Thymus (tissue), 11 donors: ENCODE measurements at regions not wholly inside any gene's neighbourhood (a gene's known extent, or its start where the extent isn't known, plus 50 kb on each side); places are given as distances from the start of the nearest gene placed in this dataset.
A peak's percentile ranks its signal among the peaks of the same experiment; 100 is the strongest.

Source experiments
- DNase-seq, 9 donors: peaks; one replicate each; pipeline ENCODE4 v3.0.0-alpha.2; 2013; ENCODE audit warnings: low spot score in 9 of 9, low read depth in 6 of 9, missing footprints in 1 of 9
- H3K27ac ChIP-seq, 2 donors: one replicate each; pipeline ENCODE4 v1.5.1; 2013; ENCODE audit warnings: control low read depth in 1 of 2, low read depth in 1 of 2, low read length in 1 of 2, mild to moderate bottlenecking in 1 of 2, moderate library complexity in 1 of 2
- H3K27me3 ChIP-seq, 2 donors: one replicate each; pipeline ENCODE4 v1.5.1; 2013; ENCODE audit warnings: low read length in 1 of 2; ENCODE audit not compliant: control insufficient read depth in 2 of 2, insufficient read depth in 1 of 2
- H3K36me3 ChIP-seq, 2 donors: one replicate each; pipeline ENCODE4 v1.5.1; 2013; ENCODE audit warnings: low read length in 1 of 2, mild to moderate bottlenecking in 1 of 2, moderate library complexity in 1 of 2; ENCODE audit not compliant: control insufficient read depth in 2 of 2, insufficient read depth in 2 of 2
- H3K4me1 ChIP-seq, 2 donors: one replicate each; pipeline ENCODE4 v1.5.1; 2013; ENCODE audit warnings: low read length in 2 of 2; ENCODE audit not compliant: control insufficient read depth in 2 of 2, insufficient read depth in 2 of 2
- H3K4me3 ChIP-seq, 2 donors: one replicate each; pipeline ENCODE4 v1.5.1; 2013; ENCODE audit warnings: low read length in 2 of 2, control low read depth in 1 of 2, mild to moderate bottlenecking in 1 of 2
- H3K9me3 ChIP-seq, 2 donors: one replicate each; pipeline ENCODE4 v1.5.1; 2013; ENCODE audit warnings: low read length in 1 of 2, mild to moderate bottlenecking in 1 of 2; ENCODE audit not compliant: control insufficient read depth in 2 of 2, insufficient read depth in 1 of 2
- WGBS: extraction: QIAGEN DNeasy Blood & Tissue Kit; methylation state at CpG from one replicate; pipeline ENCODE4 v1.1.7; 2013; 5-methylcytosine and 5-hydroxymethylcytosine counted together
- donor health status: healthy.

DNA sequence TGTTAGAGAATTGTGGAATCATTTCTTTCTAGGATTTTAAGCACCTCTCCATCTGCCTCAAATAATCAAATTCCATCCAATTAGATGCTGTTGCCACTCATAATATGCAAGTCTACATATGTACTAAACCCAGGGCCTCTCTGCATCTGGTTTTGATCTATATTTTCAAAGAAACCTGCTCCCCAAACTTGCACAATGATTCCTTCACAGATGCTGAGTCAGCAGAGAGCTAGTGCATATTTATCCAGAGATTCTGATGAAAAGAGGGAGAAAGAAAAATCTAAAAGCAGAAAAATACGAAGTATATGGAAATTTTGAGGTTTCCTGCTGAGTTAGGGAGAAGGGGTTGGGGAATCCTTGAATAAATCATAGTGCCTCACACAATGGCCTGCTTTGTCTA lies 235.1 kb upstream of the RBFOX1 start:
- DNase-seq = no peak
- H3K27ac ChIP-seq = no peak overlapping the region
- WGBS = 30% methylated on average over 1 of the region's 1 CpG
- H3K4me3 ChIP-seq = no peak overlapping the region
- H3K4me1 ChIP-seq = no peaks in the 10 kb centered on the region
- H3K36me3 ChIP-seq = no peaks in the 10 kb centered on the region
- no peaks in the 10 kb centered on the region for H3K27me3 ChIP-seq
- no peaks in the 10 kb centered on the region for H3K9me3 ChIP-seq

DNA sequence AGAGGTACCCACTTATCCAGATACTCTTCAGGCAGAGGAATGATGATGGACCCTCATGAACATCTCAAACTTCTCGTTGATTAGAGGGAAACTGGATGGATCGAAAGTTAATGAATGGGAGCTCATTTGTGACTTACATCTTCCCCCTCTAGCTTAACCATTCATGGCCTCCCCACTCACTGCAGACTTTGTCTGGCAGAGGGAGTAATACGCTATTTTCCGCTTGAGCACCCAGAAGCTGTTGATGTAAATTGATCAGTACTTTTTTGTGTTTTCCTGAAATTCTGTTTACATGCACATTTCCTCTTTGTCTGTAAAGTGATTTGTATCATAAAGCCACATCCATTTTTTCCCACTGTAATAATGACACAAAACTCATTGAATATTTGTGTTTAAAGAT lies 239.1 kb upstream of the RBFOX1 start:
- 95% methylated on average over 4 of the region's 4 CpGs for WGBS
- no peak overlapping the region for H3K27ac ChIP-seq
- no peaks in the 10 kb centered on the region for H3K4me1 ChIP-seq
- no peak overlapping the region for H3K4me3 ChIP-seq
- H3K36me3 ChIP-seq = no peaks in the 10 kb centered on the region
- no peak for DNase-seq
- H3K27me3 ChIP-seq = no peaks in the 10 kb centered on the region
- H3K9me3 ChIP-seq = no peaks in the 10 kb centered on the region

DNA sequence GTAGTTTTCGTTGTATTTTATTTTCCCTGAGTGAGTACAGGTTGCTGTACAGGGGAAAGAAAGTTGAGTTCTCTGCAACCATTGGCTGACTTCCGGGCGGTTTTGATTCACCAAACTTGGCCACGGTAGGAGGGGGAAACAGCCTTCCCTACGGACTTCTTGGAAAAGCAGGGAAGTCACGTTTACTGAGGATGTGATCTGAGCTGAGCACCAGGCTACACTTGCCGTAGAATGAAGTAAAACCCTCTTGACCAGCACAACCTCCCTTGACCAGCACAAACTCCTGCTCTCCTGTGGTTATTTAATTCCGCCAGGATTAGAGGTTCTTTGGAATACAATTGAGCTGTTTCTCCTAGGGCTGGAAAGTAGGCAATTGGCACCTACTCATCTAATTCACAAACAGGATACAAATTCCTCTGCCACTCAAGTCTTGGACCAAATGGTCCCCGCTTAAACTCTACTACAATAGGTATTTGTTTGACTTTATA lies 242.0 kb upstream of the RBFOX1 start:
- peaks cover 0 to 4% of the 10 kb centered on the region in 2 donors for H3K27me3 ChIP-seq
- no peak for DNase-seq
- no peak overlapping the region for H3K4me3 ChIP-seq
- H3K4me1 ChIP-seq = no peaks in the 10 kb centered on the region
- no peaks in the 10 kb centered on the region for H3K36me3 ChIP-seq
- WGBS = 19% methylated on average over 9 of the region's 9 CpGs
- no peak overlapping the region for H3K27ac ChIP-seq
- no peaks in the 10 kb centered on the region for H3K9me3 ChIP-seq

DNA sequence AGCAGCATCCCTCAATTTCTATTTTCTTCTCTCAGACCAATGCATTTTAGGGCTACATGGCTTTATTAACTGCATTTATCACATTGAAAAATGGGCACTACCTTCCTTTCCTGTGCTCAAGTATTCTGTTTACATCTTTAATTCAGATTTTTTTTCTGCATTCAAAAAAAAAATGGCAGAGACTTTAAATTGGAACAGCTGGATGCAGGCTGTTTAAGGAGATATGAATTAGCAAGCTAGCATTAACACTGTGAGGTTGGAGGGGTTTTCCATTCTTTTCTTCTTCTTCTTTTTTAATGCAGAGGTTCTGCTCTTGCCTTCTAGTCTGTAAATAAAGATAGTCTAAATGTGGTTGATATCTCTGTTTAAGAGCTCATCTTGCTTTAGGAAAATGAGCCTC lies 242.9 kb upstream of the RBFOX1 start:
- H3K4me1 ChIP-seq = no peaks in the 10 kb centered on the region
- no peaks in the 10 kb centered on the region for H3K9me3 ChIP-seq
- peaks cover 0 to 4% of the 10 kb centered on the region in 2 donors for H3K27me3 ChIP-seq
- H3K27ac ChIP-seq = no peak overlapping the region
- H3K36me3 ChIP-seq = no peaks in the 10 kb centered on the region
- no peak overlapping the region for H3K4me3 ChIP-seq
- no peak for DNase-seq

DNA sequence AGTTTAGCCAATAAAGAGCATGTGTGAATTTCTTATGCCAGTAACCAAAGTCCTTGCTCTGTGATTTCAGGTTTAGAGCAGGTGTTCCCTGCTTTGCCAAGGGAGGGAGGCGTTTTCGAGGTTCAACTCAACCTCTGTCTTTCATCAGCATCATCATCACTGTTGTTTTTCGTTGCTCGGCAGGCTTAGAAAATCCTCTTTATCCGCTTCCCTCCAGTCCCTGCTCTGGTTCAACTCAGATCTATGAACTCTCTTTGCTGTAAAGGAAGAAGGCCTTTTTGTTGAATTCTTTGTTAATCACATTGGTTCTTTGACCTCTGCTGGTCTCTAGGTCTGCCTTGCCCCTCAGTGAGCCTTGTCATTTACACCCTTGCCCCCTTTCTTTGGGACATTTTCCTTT lies 243.9 kb upstream of the RBFOX1 start:
- Histone ChIP-seq H3K36me3 (no peaks in the 10 kb centered on the region), H3K4me3 (no peak overlapping the region), H3K27me3 (peaks cover 0 to 4% of the 10 kb centered on the region in 2 donors), H3K27ac (no peak overlapping the region), H3K9me3 (no peaks in the 10 kb centered on the region), H3K4me1 (no peaks in the 10 kb centered on the region)
- no peak for DNase-seq
- WGBS = 57% methylated on average over 5 of the region's 5 CpGs

DNA sequence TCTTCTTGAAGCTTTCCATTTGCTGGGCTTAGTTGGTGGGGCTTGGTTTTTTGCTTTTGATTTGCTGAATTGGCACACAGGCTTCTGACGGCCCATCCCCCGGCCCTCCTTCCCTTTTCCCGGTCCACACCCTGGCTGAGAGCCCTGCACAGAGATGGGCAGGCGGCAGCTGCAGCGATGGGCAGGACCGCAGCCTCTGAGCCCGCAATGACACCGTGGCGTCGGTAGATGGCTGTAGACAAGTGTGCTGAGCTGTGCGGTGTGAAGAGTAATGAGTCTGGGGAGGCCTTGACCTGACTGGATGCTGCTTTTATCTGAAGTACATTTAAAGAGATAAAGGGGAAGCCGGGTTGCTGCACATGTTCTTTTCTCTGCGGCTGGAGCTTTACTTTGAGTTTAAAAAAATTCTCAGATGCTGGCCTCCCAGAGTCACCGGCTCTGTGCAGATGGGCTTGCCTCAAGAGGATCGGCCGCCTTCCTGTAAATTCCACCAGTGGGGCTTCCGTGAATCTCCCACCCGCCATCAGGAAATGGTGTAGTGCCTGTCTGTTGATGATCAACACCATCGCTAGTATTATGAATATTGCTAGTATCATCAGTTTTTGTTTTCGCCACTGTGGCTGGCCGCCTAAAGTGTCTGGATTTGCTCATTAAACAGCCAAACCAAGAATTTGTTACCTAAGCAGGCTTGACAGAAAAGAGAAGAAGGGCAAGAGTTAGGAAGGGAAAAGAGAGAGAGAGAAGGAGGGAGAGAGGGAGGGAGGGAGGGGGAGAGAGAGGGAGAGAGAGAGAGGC lies 245.6 kb upstream of the RBFOX1 start:
- H3K9me3 ChIP-seq = no peaks in the 10 kb centered on the region
- DNase-seq = peak in 1 of 9 donors; percentile 1
- no peaks in the 10 kb centered on the region for H3K4me1 ChIP-seq
- WGBS = 34% methylated on average over 21 of the region's 21 CpGs
- peaks cover 0 to 4% of the 10 kb centered on the region in 2 donors for H3K27me3 ChIP-seq
- no peaks in the 10 kb centered on the region for H3K36me3 ChIP-seq
- H3K27ac ChIP-seq = no peak overlapping the region
- H3K4me3 ChIP-seq = no peak overlapping the region

DNA sequence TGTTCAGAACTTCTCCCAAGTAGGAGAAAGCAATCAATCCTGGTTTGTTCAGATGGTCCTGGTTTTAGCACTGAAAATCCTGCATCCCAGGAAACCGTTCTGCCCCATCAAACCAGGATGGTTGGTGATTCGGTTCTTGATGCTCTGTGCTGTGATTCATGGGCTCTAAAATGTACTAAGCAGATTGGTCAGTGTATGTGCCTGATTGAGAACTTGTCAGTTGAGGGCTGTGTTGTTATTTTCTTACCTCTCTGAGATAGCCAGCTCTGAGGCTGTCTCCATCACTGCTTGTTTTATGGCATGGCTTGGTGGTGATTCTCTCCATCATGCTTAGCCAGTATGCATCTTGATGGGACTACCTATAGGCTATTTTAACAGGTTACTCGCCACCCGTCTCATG lies 246.9 kb upstream of the RBFOX1 start:
- Histone ChIP-seq H3K27me3 (peaks cover 0 to 4% of the 10 kb centered on the region in 2 donors), H3K36me3 (no peaks in the 10 kb centered on the region)

DNA sequence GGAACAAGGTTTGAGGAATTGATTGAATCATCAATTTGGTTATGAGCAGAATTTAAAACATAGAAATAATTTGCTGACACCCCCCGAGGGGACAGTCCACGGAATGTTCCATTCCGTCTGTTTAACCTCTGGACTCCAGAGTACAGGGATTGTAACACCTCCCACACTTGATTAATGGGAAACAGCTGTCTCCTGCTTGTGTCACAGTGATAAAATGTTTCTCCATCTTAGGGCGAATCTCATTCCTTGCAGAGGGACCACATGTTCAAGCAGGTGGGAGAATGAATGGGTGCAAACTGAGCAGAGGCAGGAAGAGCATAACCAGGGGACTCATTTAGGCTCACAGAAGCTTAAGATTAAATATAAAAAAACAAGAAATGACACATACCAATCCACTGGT lies 249.5 kb upstream of the RBFOX1 start:
- H3K4me1 ChIP-seq = no peaks in the 10 kb centered on the region
- H3K27me3 ChIP-seq = peaks cover 0 to 4% of the 10 kb centered on the region in 2 donors
- no peak for DNase-seq
- WGBS = 77% methylated on average over 4 of the region's 4 CpGs
- no peaks in the 10 kb centered on the region for H3K9me3 ChIP-seq
- H3K4me3 ChIP-seq = no peak overlapping the region
- H3K36me3 ChIP-seq = no peaks in the 10 kb centered on the region
- H3K27ac ChIP-seq = no peak overlapping the region

More for the DNA sequence above, 246.9 kb upstream of the RBFOX1 start:
- no peak overlapping the region for H3K27ac ChIP-seq
- no peaks in the 10 kb centered on the region for H3K4me1 ChIP-seq
- no peak overlapping the region for H3K4me3 ChIP-seq
- DNase-seq = no peak
- WGBS = 83% methylated on average over 4 of the region's 4 CpGs
- H3K9me3 ChIP-seq = no peaks in the 10 kb centered on the region

DNA sequence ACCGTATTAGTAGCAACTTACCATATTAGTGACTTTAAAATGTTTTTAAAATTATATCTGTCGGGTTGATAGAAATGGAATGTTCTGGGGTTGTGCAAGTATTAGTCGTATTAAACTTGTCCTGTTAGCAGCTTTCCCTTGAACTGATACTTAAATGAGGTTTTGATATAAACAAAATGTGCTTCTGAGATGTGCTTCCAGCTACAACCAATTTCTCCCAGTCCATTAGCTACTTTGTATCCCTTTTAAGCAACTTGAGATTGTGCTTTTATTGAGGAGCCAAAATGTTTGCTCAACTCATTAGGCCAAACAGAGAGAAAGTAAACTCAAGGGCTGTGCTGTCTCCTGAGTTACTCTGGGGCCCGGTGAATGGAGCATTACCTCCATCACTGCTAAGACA lies 255.0 kb upstream of the RBFOX1 start:
- H3K4me3 ChIP-seq = no peak overlapping the region
- DNase-seq = no peak
- no peaks in the 10 kb centered on the region for H3K36me3 ChIP-seq
- H3K27me3 ChIP-seq = no peaks in the 10 kb centered on the region
- H3K4me1 ChIP-seq = no peaks in the 10 kb centered on the region
- H3K9me3 ChIP-seq = no peaks in the 10 kb centered on the region
- H3K27ac ChIP-seq = no peak overlapping the region
- WGBS = 84% methylated on average over 4 of the region's 4 CpGs
